GM19467 (cell line): ENCODE measurements at regions not wholly inside any gene's neighbourhood (a gene's known extent, or its start where the extent isn't known, plus 50 kb on each side); places are given as distances from the start of the nearest gene placed in this dataset.

ENCODE experiments used
- ATAC-seq: cut with Tn5 transposase; IDR thresholded peaks from one replicate; pipeline ENCODE4 v1.9.1; 2021; ENCODE audit warnings: mild to moderate bottlenecking, moderate library complexity; ENCODE audit not compliant: unreplicated experiment

DNA sequence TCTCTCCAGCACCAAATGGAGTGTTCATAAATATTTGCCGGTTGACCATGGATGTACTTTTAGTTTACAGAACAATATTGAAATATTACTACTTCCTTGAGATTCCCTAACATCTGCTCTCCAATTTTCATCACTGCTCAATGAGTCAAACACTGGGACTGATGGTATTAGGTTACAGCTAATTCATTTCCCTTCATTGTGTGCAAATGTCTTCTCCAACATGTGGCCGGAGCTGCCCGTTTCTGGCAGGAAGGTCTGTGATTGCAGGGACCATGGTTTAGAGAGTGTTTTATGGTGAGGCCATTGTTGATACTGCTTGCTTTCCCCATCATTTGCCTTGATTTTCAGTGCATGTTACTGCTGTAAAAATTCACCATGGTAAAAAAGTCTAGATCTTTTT, 209.3 kb downstream of the HS3ST3B1 start:
- ATAC-seq = no peak

DNA sequence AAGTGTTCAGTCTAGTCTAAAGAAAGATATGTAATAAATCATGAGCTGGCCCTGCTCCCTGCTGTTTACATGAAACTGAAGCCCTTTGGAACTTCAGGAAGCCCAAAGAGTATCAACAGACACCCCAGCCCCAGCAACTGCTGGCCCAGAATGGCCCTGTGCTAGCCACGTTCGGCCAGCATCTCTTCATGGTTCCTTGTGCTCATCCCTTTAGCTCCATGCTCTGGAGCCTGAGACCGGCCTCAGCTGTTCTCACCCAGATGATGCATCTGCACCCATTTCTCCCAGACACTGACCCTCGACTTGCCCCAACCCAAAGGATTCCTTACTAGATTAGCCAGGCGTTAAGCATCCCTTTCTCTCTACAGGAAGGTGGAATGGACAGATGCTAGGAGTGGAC, 207.3 kb downstream of the HS3ST3B1 start:
- no peak for ATAC-seq

- ATAC-seq = no peak
Measured at GRCh38 chr17:14506364-14506763, 205.5 kb downstream of the HS3ST3B1 start.

GRCh38 chr17:14505606-14506005, 204.7 kb downstream of the HS3ST3B1 start:
- no peak for ATAC-seq

DNA sequence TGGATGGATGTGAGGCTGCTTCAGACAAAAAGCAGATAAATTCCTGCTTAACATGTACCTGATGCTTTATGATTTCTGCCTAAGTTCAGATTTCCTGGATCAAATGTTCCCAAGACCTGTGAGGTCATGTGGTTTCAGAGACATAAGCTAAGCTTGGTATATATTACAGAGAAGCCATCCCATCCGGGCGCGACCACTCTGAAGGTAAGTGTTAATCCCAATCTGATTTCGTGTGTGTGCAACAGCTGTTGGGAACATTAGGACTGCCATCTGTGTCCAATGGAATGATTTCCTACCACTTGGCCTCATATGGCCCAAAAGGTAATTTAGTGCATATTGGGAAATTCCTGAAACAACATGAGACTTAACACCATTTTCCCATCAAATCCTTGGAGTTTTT, 199.1 kb downstream of the HS3ST3B1 start:
- no peak for ATAC-seq

- no peak for ATAC-seq
Measured at GRCh38 chr17:14498812-14499211, 197.9 kb downstream of the HS3ST3B1 start.

DNA sequence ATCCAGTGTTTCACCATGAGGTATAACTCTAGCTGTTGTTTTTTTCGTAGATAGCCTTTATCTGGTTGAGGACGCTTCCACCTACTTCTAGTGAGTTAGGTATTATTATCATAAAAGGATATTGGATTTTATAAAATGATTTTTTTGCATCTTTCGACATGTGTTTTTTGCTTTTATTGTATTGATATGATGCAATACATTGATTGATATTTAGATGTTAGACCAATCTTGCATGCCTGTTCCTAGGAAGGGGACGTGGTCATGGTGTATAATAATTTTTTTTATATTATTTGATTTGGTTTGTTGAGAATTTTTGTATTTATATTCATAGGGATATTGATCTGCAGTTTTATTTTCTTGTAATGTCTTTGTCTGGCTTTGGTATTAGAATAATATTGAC, 193.3 kb downstream of the HS3ST3B1 start:
- no peak for ATAC-seq

- ATAC-seq = no peak
Measured at GRCh38 chr17:14489986-14490385, 189.1 kb downstream of the HS3ST3B1 start.

- no peak for ATAC-seq
Measured at GRCh38 chr17:14488958-14489550, 188.2 kb downstream of the HS3ST3B1 start.

GRCh38 chr17:14487068-14487467, 186.2 kb downstream of the HS3ST3B1 start:
- ATAC-seq = no peak

GRCh38 chr17:14482715-14483114, 181.8 kb downstream of the HS3ST3B1 start:
- ATAC-seq = no peak

GRCh38 chr17:14481664-14482063, 180.8 kb downstream of the HS3ST3B1 start:
- ATAC-seq = no peak

- ATAC-seq = no peak
Measured at GRCh38 chr17:14474591-14474990, 173.7 kb downstream of the HS3ST3B1 start.

DNA sequence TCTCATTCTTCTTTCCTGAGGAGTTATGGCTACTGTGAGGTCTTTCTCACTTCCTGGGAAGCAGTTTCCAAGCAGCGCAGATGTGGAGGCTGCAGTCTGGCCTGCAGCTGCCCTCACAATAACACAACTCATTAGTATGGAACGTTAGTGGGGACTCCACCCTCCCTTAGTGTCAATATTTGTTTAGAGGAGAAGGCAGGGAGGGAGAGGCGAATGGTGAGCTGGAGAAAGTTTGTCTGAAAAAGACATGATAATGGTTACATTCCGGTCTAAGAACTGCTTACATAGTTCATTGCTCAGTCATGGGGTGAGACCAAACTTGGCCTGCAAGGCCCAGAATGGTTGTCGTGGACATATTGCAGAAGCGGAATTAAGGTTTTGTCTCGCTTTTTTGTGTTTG, 170.2 kb downstream of the HS3ST3B1 start:
- no peak for ATAC-seq

DNA sequence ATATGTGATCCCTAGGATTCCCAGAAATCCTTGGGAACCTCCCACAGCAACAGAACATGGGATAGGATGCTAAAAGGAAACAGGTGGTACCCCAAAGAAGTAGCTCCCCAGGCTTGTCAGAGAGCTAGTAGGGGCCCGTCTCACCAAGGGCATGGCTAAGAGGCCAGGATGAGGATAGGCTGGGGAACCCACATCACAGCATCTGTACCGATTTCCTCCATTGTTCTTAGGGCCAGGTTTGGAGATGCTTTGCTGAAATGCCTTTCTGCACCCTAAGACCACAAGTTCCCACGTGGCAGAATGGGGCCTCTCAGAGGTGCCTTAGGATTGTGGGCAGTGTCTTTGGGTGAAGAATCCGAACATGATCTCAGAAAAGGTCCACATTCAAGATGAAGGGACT, 169.5 kb downstream of the HS3ST3B1 start:
- ATAC-seq = no peak

DNA sequence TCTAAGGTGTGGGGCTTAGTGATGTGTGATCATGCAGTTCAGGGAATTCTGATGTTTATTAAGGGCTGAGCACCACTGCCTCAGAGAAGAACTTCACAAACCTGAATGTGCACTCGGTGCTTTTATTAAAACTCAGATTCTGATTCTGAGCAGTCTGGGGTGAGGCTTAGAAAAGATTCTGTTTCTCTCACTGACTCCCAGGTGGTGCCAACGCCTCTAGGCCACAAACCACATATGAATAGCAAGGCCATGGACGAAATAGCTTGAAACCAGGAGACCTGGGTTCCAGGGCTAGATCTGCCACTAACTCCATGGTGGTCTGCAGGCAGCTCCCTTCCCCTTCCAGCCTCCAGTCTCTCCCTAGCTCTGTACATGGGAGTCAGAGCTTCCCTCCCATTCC, 169.1 kb downstream of the HS3ST3B1 start:
- ATAC-seq = no peak

GRCh38 chr17:14468858-14469257, 168.0 kb downstream of the HS3ST3B1 start:
- ATAC-seq = no peak

- ATAC-seq = no peak
Measured at GRCh38 chr17:14461227-14461548, 160.3 kb downstream of the HS3ST3B1 start.

DNA sequence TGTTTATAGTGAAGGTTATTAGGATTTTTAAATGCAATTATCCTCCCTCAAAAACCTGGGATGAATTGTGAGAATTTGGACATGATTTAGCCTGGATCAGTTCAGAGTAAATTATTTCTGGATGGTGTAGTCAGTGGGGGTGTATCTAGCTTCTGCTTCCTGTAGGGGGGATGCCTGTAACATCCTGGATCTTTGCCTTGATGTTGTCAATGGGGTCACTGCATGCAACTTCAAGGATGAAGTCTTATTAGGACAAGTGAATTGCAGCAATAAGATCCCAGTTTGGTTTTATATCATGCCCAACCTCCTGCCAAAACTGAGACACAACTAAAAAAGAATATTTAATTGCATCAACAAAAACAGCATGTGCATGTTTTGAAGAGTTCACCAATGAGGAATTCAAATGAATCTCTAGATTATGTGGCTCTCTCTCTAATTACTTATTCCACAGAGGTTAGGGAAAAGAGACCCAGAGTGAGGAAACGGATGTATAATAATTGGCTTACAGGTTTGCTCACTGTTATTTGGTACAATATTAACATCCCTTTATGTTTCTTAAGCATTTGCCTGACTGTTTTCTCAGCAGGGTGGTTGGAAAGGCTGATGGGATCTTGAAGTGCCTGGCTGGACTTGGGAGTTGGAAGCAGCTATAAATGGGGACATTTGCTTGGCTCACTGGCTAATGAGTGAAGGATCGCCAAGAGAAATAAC, 159.8 kb downstream of the HS3ST3B1 start:
- no peak for ATAC-seq

- no peak for ATAC-seq
Measured at GRCh38 chr17:14459955-14460354, 159.1 kb downstream of the HS3ST3B1 start.

- ATAC-seq = no peak
Measured at GRCh38 chr17:14458724-14459123, 157.8 kb downstream of the HS3ST3B1 start.

DNA sequence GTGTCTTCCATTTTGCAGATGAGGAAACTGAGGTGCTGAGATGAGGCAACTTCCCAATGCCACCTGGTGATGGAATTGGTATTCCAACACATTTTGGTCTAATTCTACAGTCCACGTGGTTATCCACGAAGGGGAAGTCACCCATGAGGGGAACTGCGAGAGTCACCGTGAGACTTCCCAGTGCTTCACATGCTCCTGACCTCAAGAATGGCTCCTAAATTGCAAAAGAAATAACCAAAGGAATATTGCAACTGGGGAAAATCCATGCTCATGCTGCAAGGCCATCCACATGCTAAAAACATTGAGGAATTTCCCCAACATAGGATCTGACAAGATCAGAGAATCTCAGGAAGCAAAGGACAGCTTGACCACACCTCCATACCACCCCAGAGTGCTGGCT, 153.9 kb downstream of the HS3ST3B1 start:
- ATAC-seq = no peak

DNA sequence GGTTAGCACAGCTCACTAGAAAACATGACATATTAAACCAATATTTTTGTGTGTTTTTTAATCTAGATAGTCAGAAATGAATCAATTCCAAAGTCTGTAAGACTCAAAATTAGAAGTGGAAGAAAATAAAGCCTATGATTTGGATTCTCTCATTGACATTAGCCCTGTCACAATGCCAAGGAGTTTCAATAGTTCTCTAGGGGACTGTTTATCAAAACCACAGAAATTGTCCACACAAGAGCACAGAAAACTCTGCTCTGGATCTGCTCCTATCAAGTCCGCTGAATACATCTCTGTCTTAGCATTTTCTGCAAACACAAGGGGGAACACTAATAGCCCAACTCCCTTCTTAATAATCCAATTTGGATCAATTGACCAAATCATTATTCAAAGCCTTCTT, 152.0 kb downstream of the HS3ST3B1 start:
- no peak for ATAC-seq
